ENCODE measurements at regions not wholly inside any gene's neighbourhood (a gene's known extent, or its start where the extent isn't known, plus 50 kb on each side); places are given as distances from the start of the nearest gene placed in this dataset.

GRCh38 chr4:182163180-182163579 is 80.0 kb upstream of the TENM3 start:
- TF ChIP-seq POLR2A (IDR thresholded peaks at IDR 0.05; ENCODE audit: low read depth) (no peak), CTCF (IDR thresholded peaks at IDR 0.05) (no peak), EP300 (IDR thresholded peaks at IDR 0.05) (no peak)

Data from esophagus muscularis mucosa (tissue), 4 donors.